SK-N-SH treated with all-trans-retinoic acid at 6 μM for 48 hours (cell line): ENCODE measurements at regions not wholly inside any gene's neighbourhood (a gene's known extent, or its start where the extent isn't known, plus 50 kb on each side); places are given as distances from the start of the nearest gene placed in this dataset.

Source experiments
- ATAC-seq: fragments of 200-7000 bp; cut with Tn5 transposase; 3 replicates; pipeline ENCODE4 v1.9.1; 2020; ENCODE audit warnings: mild to moderate bottlenecking, moderate library complexity
- BACH2 ChIP-seq: fragments of 250-450 bp; sonication (Bioruptor Pico); IDR thresholded peaks from 2 replicates; pipeline ENCODE4 v1.9.0; 2021; ENCODE audit warnings: mild to moderate bottlenecking, borderline replicate concordance
- CREB5 ChIP-seq: fragments of 250-450 bp; sonication (Bioruptor Pico); IDR thresholded peaks from 2 replicates; pipeline ENCODE4 v1.5.1; 2020; ENCODE audit warnings: low read depth, mild to moderate bottlenecking, moderate library complexity
- CSDC2 ChIP-seq: fragments of 250-450 bp; sonication (Bioruptor Pico); IDR thresholded peaks from 2 replicates; pipeline ENCODE4 v1.5.0; 2020; ENCODE audit warnings: mild to moderate bottlenecking, moderate library complexity
- CSRNP3 ChIP-seq: fragments of 250-450 bp; sonication (Bioruptor Pico); IDR thresholded peaks from 2 replicates; pipeline ENCODE4 v1.5.1; 2021; ENCODE audit warnings: mild to moderate bottlenecking, moderate library complexity
- OSR1 ChIP-seq: fragments of 250-450 bp; sonication (Bioruptor Pico); IDR thresholded peaks from 2 replicates; pipeline ENCODE4 v1.8.0; 2022; ENCODE audit warnings: moderate library complexity, mild to moderate bottlenecking, inconsistent platforms
- PATZ1 ChIP-seq: fragments of 250-450 bp; sonication (Bioruptor Pico); IDR thresholded peaks from 2 replicates; pipeline ENCODE4 v1.8.0; 2020; ENCODE audit warnings: mild to moderate bottlenecking, moderate library complexity, borderline replicate concordance
- POU6F1 ChIP-seq: fragments of 250-450 bp; sonication (Bioruptor Pico); IDR thresholded peaks from 2 replicates; pipeline ENCODE4 v1.8.0; 2021; ENCODE audit warnings: low read depth, mild to moderate bottlenecking, moderate library complexity, borderline replicate concordance
- PPARA ChIP-seq: fragments of 250-450 bp; sonication (Bioruptor Pico); IDR thresholded peaks from 2 replicates; pipeline ENCODE4 v1.5.0; 2020; ENCODE audit warnings: mild to moderate bottlenecking, borderline replicate concordance
- RARB ChIP-seq: fragments of 250-450 bp; sonication (Bioruptor Pico); IDR thresholded peaks from 2 replicates; pipeline ENCODE4 v1.8.0; 2021; ENCODE audit warnings: mild to moderate bottlenecking, moderate library complexity
- TCF4 ChIP-seq: fragments of 250-450 bp; sonication (Bioruptor Pico); IDR thresholded peaks from 2 replicates; pipeline ENCODE4 v1.8.0; 2021; ENCODE audit warnings: mild to moderate bottlenecking, moderate library complexity, borderline replicate concordance
- TOX ChIP-seq: fragments of 250-450 bp; sonication (Bioruptor Pico); IDR thresholded peaks from 2 replicates; pipeline ENCODE4 v1.8.0; 2021; ENCODE audit warnings: mild to moderate bottlenecking, moderate library complexity, borderline replicate concordance
- TSHZ2 ChIP-seq: fragments of 250-450 bp; sonication (Bioruptor Pico); IDR thresholded peaks from 2 replicates; pipeline ENCODE4 v1.5.0; 2020; ENCODE audit warnings: mild to moderate bottlenecking, moderate library complexity
- ZC3H10 ChIP-seq: fragments of 250-450 bp; sonication (Bioruptor Pico); IDR thresholded peaks from 2 replicates; pipeline ENCODE4 v1.5.1; 2021; ENCODE audit warnings: mild to moderate bottlenecking, moderate library complexity
- ZFP30 ChIP-seq: fragments of 450-650 bp; formaldehyde crosslinking; IDR thresholded peaks from 2 replicates; pipeline ENCODE4 v1.5.0; 2022; ENCODE audit warnings: mild to moderate bottlenecking, moderate library complexity
- ZNF565 ChIP-seq: fragments of 450-650 bp; formaldehyde crosslinking; conservative IDR thresholded peaks from 2 replicates; pipeline ENCODE4 v1.5.0; 2020; ENCODE audit warnings: low read depth, mild to moderate bottlenecking, moderate library complexity
- ZNF70 ChIP-seq: fragments of 450-650 bp; formaldehyde crosslinking; IDR thresholded peaks from 2 replicates; pipeline ENCODE4 v1.5.0; 2020; ENCODE audit warnings: mild to moderate bottlenecking, moderate library complexity

- ATAC-seq = peak; percentile 8
- TF ChIP-seq CSDC2 (CRISPR knock-in tag) (no peak), CSRNP3 (CRISPR knock-in tag) (no peak), RARB (no peak), TOX (CRISPR knock-in tag) (no peak)
- TF ChIP-seq, all 23 proteins: peak for 0
Observed at GRCh38 chr5:33312571-33313549, 127.9 kb upstream of the TARS1 start.

- TF ChIP-seq ZFP30 (CRISPR knock-in tag) = no peak
- no peak for TF ChIP-seq TSHZ2 (CRISPR knock-in tag)
- no peak for TF ChIP-seq ZC3H10 (CRISPR knock-in tag)
- no peak for TF ChIP-seq ZNF70 (CRISPR knock-in tag)
- no peak for TF ChIP-seq POU6F1 (CRISPR knock-in tag)
- TF ChIP-seq TCF4 (CRISPR knock-in tag) = no peak
- no peak for TF ChIP-seq PPARA (CRISPR knock-in tag)
- TF ChIP-seq OSR1 = no peak
- TF ChIP-seq BACH2 (CRISPR knock-in tag) = no peak
- TF ChIP-seq RARB = no peak
- no peak for TF ChIP-seq CREB5
- TF ChIP-seq CSDC2 (CRISPR knock-in tag) = no peak
- ATAC-seq = no peak
Observed at GRCh38 chr5:33315189-33315588, 125.6 kb upstream of the TARS1 start.

- ATAC-seq = no peak
- TF ChIP-seq ZC3H10 (CRISPR knock-in tag) (no peak), TCF4 (CRISPR knock-in tag) (no peak), ZNF565 (CRISPR knock-in tag) (no peak), BACH2 (CRISPR knock-in tag) (no peak), PATZ1 (no peak), TSHZ2 (CRISPR knock-in tag) (no peak), PPARA (CRISPR knock-in tag) (no peak)
Observed at GRCh38 chr5:33316773-33317172, 124.0 kb upstream of the TARS1 start.
